Stimulated activated CD4-positive, alpha-beta T cell treated with anti-CD3 and anti-CD28 coated beads, Interleukin-4, amount 100 ng/mL, for 4 hours (primary cell): ENCODE measurements at regions not wholly inside any gene's neighbourhood (a gene's known extent, or its start where the extent isn't known, plus 50 kb on each side); places are given as distances from the start of the nearest gene placed in this dataset.
A peak's percentile ranks its signal among the peaks of the same experiment; 100 is the strongest.

Experiments used
- DNase-seq, 2 experiments: peaks; one replicate each; pipeline ENCODE4 v3.0.0-alpha.2; 2020

DNA sequence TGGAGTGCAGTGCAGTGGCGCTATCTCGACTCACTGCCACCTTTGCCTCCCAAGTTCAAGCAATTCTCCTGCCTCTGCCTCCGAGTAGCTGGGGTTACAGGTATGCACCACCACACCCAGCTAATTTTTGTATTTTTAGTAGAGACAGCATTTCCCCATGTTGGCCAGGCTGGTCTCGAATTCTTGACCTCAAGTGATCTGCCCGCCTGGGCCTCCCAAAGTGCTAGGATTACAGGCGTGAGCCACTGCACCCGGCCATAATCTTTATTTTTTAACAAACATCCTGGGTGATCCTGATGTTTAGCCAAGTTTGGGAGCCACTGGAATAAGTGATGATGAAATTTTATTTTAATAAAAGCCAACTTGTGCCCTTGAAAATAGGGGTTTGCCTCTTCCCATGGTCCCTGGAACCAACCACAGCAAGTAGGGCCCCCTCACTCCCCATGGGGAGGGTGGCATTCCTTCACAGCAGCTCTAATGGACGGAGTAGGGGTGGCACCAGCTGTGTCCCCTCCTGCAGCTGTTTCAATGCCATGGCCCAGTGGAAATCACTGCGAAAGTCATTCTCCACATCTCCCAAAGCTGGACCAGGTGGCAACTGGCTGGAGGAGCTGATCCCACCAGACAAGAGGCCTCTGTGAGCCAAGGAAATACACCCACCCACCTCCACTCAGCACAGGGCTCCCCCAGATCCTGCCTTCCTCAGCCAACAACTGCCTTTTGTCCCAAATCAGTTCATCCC lies 194.8 kb downstream of the ZFP36L2 start:
- DNase-seq: no peak

DNA sequence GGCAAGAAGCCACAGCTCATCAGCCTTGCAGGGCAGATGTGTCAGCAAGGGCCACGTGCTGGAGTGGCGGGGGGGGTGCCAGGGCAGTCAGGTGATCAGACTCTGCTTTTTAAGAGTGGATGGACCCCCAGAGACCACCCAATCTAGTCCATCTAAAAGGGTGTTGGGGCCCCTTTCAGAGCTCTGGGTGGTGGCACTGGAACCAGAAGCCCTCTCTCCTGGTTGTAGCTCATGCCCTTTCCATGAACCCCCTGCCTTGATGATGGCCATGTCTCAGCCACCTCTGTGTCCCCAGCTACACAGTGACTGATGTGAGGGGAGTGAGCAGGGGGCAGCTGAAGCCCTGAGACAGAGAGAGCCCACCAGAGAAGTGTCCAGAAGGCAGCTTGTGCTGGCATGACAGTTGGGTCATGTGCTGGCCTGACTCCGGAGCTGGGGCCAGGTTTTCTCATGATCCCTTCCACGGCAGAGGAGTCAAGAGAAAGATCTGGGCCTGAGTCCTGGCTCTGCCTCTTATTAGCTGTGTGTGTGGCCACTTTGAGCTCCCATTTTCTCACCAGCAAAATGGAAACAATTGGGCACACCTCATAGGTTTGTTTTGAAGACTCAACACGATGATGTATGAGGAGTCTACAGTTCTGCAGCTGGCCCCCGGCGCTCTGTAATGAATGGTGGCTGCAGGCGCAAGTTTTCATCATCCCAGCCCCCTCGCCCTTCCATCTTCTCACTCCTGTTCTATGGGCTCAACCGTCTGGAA lies 195.7 kb downstream of the ZFP36L2 start:
- no peak for DNase-seq

DNA sequence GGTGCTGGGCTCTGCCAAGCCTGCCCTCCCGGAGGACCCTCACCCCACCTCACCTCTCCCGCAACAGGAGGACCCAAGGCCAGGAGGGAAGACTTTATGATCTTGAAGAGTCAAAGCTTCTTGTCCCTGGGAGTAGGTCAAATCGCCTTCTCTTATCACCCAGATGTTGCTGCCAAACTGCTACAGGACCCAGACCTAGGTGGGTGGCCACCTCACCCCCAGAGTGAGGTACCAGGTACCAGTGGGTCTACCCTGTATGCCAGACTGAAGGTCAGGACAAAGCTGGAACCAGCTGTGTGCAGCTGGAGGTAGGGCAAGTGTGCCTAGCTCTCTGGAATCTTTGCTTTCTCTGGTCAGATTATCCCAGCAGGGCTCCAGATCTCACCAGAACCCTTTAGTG lies 197.2 kb downstream of the ZFP36L2 start:
- no peak for DNase-seq

DNA sequence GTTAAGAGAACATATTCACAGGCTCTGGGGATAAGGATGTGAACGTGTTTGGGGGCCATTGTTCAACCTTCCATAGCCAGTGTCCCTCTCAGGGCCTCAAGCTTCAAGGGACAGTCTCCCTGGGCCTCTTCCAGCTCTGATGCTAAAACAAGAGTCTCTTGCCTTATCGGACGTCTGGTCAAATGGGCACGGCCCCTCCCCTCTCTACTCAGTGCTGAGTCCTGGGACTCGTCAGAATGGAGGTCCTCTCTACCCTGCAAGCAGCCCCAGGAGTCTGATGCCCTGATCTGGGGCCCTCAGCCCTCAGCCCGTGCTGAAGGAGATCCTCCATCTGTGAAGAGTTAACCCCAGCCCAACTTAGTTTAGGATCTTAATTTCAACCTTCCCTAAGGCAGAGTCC lies 198.2 kb downstream of the ZFP36L2 start:
- no peak for DNase-seq

DNA sequence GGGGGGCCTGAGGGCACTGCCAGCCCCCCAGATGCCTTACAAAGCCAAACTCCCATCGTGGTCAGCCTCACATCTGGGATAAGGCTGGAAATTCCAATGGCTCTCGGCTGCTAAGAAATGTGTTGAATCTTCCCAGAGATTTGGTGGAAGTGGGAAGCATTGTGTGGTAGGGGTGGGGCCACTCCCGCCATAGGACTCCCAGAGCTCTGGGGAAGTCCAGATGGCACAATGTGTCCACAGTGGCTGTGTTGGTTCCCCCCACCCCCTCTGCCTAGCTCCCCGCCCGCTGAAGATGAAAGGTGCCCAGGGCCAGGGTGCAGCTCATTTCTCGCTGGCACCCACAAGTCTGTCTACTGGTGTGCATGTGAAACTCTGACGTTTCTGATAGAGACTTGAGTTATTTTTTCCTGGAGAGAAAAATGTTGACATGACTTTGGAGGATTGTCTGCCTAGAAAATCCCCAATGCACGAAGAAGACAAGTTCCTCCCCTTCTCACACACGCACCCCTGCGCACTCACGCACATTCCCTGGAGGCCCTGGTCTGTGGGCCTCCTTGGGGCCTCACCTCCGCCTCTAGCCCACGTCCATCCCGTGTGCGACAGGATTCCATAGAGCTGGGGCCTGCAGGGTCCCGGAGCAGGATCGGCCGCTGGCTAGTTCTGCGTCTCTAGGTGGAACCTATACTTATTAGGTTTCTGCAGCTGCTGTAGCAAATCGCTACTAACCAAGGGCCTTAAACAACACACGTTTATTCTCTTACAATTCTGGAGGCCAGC lies 199.1 kb downstream of the ZFP36L2 start:
- DNase-seq: no peak

DNA sequence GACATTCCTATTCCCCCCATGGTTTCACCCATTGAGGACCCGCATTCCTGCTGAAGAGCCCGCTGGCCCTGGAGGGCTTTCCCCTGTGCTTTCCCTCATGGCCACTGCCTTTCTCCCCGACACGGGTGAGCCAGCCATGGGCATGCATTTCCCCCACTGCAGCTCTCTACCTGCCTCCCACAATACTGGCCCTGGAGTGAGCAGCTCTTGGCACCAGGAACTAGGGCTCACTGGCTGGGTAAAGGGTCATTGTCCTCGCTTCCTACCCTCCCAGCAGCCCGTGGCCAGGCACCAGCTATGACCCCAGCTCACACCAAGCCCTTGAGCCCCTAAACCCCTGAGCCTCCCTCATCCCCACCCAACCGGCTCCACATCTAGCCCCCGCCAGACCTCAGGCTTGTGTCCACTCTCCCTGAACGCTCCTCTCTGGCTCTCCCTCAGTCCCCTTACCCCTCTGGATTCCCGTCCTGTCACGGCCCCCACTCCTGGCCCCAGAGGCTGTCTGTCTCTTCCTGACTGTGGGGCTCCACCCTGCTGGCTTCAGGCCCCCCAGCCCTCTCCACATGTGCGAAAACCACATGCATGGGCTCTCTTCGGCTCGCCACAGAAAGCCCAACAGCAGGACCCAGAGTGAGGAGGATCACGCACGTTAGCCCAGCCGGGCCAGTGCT lies 199.8 kb downstream of the ZFP36L2 start:
- DNase-seq: no peak

DNA sequence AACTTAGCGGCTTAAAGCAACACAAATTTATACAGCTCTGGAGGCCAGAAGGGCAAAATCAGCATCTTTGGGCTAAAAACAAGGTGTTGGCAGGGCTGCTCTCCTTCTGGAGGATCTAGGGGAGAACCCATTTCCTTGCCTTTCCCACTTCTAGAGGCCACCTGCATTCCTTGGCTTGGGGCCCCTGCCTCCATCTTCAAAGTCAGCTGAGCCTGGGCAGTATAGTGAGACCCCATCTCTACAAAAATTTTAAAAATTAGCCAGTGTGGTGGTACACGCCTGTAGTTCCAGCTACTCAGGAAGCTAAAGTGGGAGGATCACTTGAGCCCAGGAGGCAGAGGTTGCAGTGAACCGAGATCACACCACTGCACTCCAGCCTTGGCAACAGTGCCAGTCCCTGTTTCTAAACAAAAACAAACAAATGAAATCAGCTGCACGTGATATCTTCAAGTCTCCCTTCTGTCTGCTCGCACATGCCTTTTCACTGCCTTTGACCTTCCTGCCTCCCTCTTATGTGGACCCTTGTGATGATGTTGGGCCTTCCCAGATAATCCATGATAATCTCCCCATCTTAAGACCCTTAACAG lies 200.6 kb downstream of the ZFP36L2 start:
- DNase-seq: no peak

DNA sequence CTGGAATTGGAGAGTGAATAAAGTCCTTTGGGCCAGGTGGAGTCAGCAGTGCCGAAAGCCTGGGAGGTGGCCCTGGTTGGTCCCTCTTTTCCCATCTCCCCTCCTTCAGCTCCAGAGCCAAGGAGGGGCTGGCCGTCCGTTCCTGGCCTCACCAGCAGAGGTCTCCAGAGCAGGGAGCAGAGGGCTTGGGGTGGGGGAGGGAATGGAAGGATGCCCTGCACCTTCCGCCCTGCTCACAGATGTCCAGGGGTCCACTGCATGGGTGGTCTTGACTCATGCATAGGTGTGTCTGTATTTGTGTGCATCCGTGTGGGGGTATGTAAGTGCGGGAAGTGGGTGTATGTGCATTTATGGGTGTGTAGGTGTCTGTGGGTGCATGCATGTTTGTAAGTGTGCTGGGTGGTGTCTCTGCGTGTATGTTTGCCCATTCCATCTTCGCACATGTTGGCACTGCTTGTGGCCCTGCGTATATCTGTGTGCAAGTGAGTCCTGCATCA lies 201.8 kb downstream of the ZFP36L2 start:
- peak in 1 of 2 experiments; percentile 31 for DNase-seq

DNA sequence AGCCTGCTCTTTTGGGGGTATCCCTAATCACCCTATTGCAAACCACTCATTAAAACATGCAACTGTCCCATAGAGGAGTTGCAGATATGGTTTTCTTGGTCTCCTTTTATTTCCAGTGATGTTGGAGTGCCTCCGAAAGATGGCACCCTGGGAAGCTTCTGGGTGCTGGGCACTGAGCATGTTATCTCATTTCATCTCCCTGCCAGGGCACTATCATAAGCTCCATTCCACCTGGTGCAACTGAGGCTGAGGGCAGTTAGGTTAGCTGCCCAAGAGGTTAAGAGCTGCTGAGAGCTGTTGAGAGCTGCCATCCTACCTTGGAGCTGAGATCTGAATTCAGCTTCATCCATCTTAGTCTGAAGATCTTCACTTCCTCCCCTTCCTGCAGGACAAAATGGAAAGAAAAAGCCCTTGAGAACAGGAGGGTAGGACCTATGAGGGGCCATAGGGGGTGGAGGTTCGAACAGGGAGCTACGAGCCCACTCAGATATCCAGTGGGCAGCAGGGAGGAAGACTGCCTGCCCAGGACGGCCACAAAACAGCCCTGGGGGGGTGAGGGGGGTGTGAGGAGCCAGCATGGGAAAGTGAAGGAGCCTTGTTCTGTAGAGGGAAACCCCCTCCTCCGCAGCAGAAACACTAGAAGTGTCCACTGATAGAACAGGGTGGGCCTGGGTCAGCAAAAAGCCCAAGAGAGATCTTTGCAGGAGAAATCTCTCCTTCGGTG lies 202.5 kb downstream of the ZFP36L2 start:
- no peak for DNase-seq

DNA sequence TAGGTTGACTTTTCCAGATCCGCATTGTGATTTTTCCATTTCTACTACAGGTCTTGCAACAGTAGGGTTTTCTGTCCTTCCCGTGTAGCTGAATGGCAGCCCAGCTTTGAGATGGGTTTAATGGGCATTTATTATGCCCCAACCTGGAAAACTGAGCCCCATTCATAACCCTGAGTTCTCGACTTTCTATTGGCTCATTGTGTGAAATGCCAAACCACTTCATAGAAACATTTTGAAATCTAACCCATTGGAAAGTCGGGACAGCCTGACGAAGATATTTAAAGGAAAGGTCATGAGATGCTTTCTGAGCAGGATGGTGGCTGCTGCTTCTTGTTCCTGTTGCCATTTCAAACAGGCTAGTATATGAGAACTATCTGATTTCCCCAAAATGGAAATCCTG lies 203.5 kb downstream of the ZFP36L2 start:
- DNase-seq: no peak

DNA sequence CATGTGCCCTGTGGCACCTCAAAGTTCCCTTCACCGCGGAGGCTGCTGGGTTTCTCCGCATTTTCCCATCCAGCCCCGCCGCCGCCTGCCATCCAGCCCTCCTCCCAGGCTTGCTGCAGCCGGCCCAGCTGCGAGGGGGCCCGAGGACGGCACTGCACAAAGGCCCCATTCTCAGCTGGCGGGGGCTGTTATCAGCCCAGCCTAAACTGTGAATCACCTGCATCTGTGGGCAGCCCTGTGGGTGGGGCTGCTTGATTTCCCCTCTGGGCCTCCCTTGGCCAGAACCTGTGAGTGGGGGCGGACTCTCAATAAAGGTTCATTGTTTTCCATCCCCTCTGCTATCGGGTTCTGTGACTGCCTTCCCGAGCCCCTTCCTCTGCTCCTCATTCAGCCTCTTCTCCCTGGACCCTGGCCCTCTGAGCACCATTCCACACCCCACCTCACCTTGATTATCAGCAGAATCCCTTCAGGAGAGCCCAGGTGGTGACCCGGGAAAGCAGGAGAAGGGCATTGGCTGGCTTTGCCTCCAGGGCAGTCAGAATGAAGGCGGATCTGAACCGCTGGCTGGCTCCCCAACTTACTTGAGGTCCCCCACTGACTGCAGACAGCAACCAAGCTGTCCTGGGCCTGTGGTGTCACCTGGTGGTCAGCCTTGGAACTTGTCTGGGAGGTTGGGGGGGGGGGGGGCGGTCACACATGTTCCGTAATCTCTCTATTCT lies 204.5 kb downstream of the ZFP36L2 start:
- DNase-seq: no peak

DNA sequence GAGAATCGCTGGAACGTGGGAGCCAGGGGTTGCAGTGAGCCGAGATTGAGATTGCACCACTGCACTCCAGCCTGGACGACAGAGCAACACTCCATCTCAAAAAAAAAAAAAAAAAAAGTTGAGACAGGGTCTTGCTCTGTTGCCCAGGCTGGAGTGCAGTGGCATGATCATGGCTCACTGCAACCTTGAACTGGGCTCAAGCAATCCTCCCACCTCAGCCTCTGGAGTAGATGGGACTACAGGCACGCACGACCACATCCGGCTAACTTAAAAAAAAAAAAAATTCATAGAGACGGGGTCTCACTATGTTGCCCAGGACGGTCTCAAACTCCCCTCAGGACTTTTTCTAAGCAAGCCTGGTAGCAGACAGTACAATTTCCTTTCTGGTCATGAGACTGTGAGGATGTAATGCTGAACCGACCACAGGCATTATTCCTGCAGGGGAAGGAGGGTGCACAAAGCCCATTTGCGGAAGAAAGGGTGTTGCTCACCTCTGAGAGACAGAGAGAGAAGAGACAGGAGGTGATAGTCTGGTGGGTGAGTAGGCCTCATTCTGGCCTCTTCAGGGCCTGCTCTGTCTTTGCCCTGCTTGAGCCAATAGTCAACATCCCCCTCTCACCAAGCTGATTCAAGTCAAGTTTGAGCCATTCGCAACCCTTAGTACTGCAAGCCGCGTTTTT lies 205.3 kb downstream of the ZFP36L2 start:
- no peak for DNase-seq

DNA sequence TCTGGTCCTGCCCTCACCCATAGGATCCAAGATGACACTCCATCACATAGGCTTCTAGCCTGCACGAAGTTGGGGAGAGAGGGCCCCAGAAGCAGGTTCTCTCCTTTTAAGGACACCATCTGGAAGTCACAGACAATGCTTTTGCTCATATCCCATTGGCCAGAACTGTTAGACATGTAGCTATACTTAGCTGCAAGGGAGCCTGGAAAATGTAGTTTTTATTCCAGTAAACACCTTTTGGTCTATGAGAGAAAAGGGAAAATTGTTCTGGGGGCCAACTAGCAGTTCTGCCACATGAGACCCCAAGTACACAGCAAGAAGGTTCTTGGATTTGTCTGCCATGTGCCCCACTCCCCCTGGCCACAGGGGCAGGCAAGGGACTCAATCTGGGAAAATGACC lies 206.1 kb downstream of the ZFP36L2 start:
- DNase-seq: no peak

DNA sequence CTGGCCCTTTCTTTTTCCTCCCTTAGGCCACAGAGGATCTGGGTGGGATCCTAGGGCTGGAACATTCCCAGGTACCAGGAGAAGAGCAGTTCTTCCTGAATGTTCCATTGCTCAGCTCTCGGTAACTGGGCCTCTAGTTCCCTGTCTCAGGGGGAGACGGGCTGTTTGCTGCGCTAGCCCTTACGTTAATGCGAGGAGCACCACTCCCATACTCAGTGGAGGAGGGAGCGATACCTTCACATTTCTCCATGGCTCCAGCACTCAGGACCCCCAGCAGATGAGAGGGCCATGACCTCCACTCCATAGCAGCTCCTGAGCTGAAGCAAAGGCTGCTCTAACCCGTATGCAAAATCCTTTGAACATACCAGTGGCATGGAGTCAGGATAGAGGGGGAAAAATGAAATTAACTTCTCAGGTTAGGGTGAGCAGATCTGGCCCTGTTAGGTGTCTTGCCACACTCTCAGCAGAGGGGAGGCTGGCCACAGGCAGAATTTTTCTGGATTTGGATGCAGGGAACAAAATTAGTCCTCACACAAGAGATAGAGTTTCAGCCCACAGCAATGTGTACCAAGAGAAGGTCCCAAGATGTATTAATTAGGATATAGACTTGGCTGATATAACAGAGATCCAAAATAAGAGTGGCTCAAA lies 206.7 kb downstream of the ZFP36L2 start:
- DNase-seq: no peak

DNA sequence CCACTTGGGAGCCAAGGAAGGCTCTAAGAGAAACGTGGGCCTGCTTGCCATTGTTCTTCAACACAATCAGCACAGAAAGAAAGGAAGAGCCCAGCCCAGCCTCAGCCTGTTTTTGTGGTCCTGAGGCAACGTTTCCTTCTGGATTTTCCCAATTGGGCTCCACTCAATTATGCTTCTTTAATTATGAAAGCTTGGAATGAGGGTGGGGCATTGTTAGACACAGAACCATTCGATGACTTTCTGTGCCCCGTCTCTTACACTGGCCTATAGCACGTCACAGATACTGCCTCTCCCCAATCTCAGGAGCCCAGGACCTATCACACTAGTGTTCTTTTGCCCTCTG lies 207.4 kb downstream of the ZFP36L2 start:
- no peak for DNase-seq

DNA sequence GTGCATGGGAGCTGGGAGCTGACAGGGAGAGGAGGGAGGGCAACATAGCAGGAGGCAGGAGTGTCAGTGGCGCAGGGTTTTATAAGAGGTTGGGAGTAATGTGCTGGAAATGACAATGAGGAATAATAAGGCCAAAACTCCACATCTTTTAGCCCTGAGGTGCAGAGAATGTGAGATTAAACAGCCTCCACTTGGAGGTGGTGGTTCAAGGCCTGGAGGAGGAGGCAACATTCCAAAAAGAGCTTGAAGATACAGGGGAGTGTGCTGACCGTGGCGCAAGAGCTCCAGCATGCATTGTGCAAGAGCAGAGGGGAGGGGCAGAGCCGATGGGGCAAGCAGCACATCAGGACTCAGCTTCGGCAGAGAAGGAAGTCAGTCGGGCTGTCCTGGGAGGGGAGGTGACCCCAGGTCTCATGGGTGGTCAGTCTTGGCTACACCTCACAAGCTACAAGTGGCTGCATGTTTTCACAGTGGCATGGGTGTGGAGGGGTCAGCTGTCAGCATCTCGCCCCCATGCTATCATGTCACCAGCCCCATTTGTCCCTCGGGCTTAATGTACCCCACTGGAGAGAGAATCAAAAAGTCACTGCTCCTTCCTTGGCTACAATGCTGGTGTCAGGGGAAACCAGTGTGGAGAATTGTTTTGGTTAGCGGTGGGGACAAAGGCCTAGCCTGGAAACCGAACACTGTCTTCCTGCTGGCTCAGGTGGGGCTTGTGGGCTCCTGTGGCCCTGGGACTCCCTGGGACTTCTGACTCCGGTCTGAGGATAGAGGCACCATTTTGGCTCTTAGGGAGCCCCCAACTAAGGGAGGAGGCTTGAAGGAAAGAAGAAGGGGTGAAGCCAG lies 208.0 kb downstream of the ZFP36L2 start:
- no peak for DNase-seq

DNA sequence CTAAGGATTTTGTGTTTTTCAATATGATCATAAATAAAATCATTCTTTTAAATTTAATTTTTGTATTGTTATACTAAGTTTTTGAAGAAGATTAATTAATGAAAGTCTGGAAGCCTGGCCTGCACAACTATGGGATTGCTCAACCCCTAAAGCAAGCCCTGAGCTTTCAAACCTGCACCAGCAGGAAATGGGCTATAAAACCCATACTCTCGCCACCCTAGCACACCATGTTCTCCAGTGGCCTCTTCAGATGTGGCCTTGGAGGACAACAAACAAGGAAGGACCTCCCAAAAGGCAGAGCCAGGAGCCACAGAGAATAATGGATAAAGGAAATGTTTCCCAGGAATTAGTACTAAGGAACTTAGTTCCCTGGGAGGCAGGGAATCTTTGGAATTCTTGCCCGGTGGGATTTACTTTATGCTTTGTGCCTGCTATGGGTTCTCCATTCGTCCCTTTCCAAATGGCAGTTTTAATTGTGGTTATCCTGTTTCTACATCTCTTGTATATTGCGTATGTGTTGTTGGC lies 212.5 kb downstream of the ZFP36L2 start:
- no peak for DNase-seq

DNA sequence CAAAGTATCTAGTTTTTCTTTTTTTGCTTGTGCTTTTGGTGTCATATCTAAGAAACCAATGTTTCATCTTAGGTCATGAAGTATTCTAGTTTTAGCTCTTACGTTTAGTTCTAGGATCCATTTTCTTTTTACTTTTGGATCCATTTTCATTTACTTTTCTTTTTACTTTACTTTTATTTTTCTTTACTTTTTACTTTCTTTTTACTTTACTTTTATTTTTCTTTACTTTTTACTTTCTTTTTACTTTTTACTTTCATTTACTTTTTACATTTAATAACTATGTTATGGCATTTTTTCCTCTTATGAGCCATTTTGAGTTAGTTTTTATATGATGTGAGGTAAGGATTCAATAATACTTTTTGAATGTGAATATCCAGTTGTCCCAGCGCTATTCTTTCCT lies 213.4 kb downstream of the ZFP36L2 start:
- no peak for DNase-seq

DNA sequence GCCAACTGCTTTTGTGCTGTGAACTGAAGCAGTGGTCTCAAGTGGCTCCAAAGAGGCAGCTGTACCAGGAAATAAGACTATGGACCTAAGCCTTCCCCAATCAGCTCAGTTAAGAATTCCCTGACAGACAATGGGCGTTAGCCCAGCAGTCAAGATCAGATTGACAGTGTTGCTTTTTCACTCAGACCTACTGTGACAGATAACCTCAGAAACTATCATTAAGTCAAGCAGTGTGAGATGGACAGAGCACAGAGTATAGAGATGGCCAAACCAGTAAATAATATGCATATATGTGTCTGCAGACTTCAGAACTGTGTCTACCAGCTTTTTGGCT lies 215.3 kb downstream of the ZFP36L2 start:
- DNase-seq: no peak
